Effector memory CD4-positive, alpha-beta T cell (primary cell): ENCODE measurements at regions not wholly inside any gene's neighbourhood (a gene's known extent, or its start where the extent isn't known, plus 50 kb on each side); places are given as distances from the start of the nearest gene placed in this dataset.

Source experiments
- DNase-seq, 3 donors: peaks; one replicate each; pipeline ENCODE4 v3.0.0-alpha.2; 2020
- H3K27ac ChIP-seq: 2 replicates; pipeline ENCODE4 v1.7.0; 2013; ENCODE audit warnings: mild to moderate bottlenecking, low read length, moderate library complexity; ENCODE audit not compliant: insufficient read depth, poor library complexity, severe bottlenecking
- H3K27me3 ChIP-seq: replicated peaks from 2 replicates; pipeline ENCODE4 v1.7.0; 2013; ENCODE audit warnings: mild to moderate bottlenecking, low read length; ENCODE audit not compliant: insufficient read depth, control insufficient read depth, poor library complexity, severe bottlenecking
- H3K36me3 ChIP-seq: 2 replicates; pipeline ENCODE4 v1.7.0; 2013; ENCODE audit warnings: mild to moderate bottlenecking, low read length, moderate library complexity; ENCODE audit not compliant: control insufficient read depth, insufficient read depth
- H3K4me1 ChIP-seq: 2 replicates; pipeline ENCODE4 v1.7.0; 2013; ENCODE audit warnings: low read length, mild to moderate bottlenecking; ENCODE audit not compliant: control insufficient read depth, insufficient read depth, poor library complexity, severe bottlenecking
- H3K4me3 ChIP-seq: 2 replicates; pipeline ENCODE4 v1.7.0; 2013; ENCODE audit warnings: low read length, low read depth, mild to moderate bottlenecking; ENCODE audit not compliant: insufficient read depth, poor library complexity, severe bottlenecking
- H3K9me3 ChIP-seq: 2 replicates; pipeline ENCODE4 v1.7.0; 2013; ENCODE audit warnings: mild to moderate bottlenecking, low read length, moderate library complexity; ENCODE audit not compliant: control insufficient read depth

DNA sequence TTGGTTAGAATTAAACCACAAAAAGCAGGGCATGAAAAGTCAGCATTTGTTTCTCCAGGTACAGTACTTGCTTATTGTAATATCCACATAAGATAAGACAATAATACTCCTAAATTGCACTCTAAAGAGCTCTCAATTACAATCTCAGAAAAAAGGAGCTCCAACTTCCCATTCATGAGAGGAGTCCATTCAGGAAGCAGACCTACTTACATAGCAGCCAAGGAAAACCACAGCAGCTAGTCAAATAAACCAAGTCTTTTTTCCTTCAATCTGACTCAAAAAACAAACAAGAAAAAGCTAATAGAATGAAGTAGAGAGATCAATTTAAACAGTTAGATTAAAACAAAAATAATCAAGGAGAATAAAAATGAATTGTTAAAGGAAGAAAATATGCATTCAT lies 885.2 kb upstream of the SLITRK6 start:
- Histone ChIP-seq H3K4me1 (no peaks in the 10 kb centered on the region), H3K36me3 (no peaks in the 10 kb centered on the region), H3K9me3 (no peaks in the 10 kb centered on the region), H3K4me3 (no peak overlapping the region), H3K27me3 (no peaks in the 10 kb centered on the region), H3K27ac (no peak overlapping the region)
- DNase-seq: no peak

DNA sequence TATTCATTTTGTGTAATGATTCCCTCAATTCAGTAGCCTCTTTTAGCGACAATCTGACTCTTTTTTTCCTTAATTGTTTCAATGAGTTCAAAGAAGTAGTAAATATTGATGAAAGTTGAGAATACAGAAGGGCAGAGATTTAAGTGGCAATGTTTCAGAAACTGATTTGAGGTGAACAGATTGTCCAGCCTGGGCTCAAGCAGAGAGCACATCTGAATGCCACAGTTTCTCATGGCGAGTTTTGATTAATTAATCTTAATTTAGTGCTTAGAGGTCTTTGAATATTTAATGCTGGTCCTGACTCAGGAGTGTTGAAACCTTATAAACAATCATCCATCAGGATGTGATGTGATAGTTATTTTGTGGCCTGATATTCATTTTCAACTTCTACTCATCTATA lies 890.7 kb upstream of the SLITRK6 start:
- Histone ChIP-seq H3K27me3 (no peaks in the 10 kb centered on the region), H3K27ac (no peak overlapping the region), H3K9me3 (no peaks in the 10 kb centered on the region), H3K4me3 (no peak overlapping the region), H3K4me1 (no peaks in the 10 kb centered on the region), H3K36me3 (no peaks in the 10 kb centered on the region)
- no peak for DNase-seq

DNA sequence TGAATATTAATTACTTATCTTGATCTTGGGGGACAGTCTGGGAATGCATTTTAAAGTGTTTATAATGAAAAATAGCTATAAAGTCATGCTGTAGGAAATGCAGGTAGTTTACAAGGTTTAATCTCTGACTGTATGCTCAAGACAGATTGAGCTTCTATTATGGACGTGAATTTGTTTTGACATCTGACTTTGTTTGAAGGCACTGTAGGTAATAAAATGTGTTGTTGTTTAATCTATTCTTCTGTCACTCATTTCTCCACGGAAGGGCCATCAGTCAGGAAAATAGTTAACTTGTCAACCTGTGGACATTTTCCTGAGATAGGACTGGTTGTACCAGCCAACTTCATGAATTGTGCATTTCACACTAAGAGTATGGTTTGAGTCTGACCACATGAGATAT lies 893.1 kb upstream of the SLITRK6 start:
- Histone ChIP-seq H3K9me3 (no peaks in the 10 kb centered on the region), H3K4me1 (no peaks in the 10 kb centered on the region), H3K27me3 (no peaks in the 10 kb centered on the region), H3K36me3 (no peaks in the 10 kb centered on the region), H3K4me3 (no peak overlapping the region), H3K27ac (no peak overlapping the region)
- DNase-seq: no peak

DNA sequence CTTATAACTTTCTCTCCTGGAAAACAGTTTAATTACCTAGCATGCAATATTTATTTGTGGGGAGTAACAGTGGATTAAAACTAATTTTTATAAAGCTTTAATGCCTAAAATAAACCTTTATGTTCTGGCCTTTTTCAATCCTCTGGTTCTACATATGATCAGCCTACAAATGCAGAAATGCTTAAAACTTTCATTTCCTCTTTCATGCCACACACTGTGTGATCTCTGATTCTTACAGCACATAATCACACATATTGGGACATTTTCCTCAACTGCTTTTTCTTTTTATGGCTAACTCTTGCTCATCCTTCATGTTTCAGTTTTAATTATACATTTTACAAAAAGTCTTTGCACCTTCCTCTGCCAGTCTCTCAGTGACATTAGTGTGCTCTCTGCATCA lies 910.8 kb upstream of the SLITRK6 start:
- H3K4me1 ChIP-seq: no peaks in the 10 kb centered on the region
- H3K9me3 ChIP-seq: no peaks in the 10 kb centered on the region
- DNase-seq: no peak
- no peaks in the 10 kb centered on the region for H3K36me3 ChIP-seq
- no peak overlapping the region for H3K4me3 ChIP-seq
- H3K27me3 ChIP-seq: no peaks in the 10 kb centered on the region
- no peak overlapping the region for H3K27ac ChIP-seq

DNA sequence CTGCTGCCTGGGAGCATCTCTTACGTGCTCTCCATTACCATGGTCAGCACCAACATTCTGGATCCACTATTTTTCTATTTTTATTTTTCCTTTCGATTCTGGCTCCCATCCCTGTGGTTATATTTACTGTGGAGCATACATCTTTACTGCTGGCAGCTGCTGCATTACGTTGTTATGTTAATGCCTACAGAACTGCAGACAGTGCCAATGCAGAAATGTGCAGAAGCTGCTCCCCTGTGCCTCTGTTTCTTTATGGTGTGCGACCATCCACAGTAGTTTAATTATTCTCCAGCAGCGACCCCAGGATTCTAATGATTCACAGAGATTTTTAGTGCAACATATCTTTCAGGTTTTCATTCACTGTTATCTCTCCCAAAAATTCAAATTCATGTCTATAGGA lies 911.7 kb upstream of the SLITRK6 start:
- Histone ChIP-seq H3K4me3 (no peak overlapping the region), H3K27ac (no peak overlapping the region), H3K36me3 (no peaks in the 10 kb centered on the region), H3K9me3 (no peaks in the 10 kb centered on the region), H3K27me3 (no peaks in the 10 kb centered on the region), H3K4me1 (no peaks in the 10 kb centered on the region)
- no peak for DNase-seq

DNA sequence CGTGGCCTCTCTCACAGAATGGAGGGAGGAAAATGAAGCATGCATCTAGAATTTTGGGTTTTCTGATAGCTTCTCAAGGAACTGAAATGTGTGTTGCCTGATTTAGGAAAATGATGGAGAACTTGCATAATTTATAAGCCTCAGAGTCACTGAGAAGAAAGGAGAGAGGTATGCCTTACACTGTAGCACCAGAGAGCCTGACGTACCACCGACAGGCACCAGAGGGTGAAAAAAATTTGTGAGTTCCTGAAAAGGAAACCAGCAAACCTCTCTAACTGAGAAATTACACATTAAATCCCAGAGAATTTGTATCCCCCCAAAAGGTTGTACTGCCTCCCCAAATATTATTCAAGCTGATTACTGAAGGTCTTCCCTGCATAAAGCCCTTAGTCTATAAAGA lies 915.3 kb upstream of the SLITRK6 start:
- no peak for DNase-seq
- H3K27ac ChIP-seq: no peak overlapping the region
- H3K27me3 ChIP-seq: no peaks in the 10 kb centered on the region
- no peak overlapping the region for H3K4me3 ChIP-seq
- H3K36me3 ChIP-seq: no peaks in the 10 kb centered on the region
- no peaks in the 10 kb centered on the region for H3K9me3 ChIP-seq
- no peaks in the 10 kb centered on the region for H3K4me1 ChIP-seq

DNA sequence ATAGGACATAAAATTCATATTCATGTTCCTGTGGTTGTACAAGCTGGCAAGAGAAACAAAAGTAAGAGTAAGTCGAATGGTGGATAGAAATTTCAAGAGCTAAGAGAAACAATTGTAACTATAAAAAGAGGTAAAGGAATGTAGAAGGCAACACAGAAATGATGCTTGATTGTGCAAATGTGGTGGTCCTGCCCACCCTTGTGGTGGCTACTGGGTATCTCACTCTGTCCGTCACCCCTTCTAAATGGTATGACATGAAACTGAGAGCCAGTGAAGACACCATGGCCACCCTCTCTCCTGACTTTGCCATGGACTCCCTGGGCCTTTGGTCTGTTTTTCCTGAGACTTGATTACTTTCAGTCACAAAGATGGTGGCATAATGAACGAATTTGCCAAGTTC lies 925.9 kb upstream of the SLITRK6 start:
- Histone ChIP-seq H3K9me3 (no peaks in the 10 kb centered on the region), H3K27me3 (no peaks in the 10 kb centered on the region), H3K4me1 (no peaks in the 10 kb centered on the region), H3K27ac (no peak overlapping the region), H3K4me3 (no peak overlapping the region), H3K36me3 (no peaks in the 10 kb centered on the region)
- DNase-seq: no peak

DNA sequence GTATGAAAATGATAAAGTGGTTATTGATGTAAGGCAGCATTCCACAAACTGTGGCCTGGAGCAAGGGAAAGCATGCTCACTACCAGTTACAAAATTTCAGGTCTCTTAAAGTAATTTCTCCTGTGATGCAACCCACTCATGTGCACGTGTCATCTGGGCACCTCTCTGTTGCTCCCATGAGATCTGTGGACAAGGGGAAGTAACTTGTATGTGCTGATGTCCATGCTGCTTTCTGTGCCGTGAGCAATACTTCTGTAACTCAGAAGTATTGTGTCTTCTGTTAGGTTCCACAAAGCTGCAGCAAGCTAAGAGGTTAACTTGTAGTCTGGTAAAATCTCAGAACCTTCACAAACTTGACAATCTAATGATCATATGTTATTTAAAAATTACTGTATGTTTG lies 930.0 kb upstream of the SLITRK6 start:
- Histone ChIP-seq H3K4me1 (no peaks in the 10 kb centered on the region), H3K27me3 (no peaks in the 10 kb centered on the region), H3K27ac (no peak overlapping the region), H3K4me3 (no peak overlapping the region), H3K9me3 (no peaks in the 10 kb centered on the region), H3K36me3 (no peaks in the 10 kb centered on the region)
- DNase-seq: no peak

DNA sequence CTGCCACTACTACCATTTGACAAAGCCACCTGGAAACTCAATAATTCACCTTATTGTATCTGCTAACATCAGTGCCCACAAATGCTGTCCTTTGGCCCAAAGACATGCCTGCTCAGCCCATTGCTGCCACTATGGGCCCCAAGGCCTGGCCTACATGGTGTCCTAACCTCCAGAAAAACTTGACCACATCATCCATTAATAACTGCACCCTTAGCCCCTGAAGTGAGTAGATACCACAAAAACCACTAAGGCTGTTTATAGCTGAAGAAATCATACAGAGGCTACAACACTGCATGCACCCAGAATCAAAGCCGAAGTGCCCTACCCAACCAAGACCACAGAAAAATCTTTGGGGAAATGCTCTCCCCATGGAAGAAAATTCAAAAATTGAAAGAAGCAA lies 932.8 kb upstream of the SLITRK6 start:
- no peaks in the 10 kb centered on the region for H3K4me1 ChIP-seq
- no peaks in the 10 kb centered on the region for H3K27me3 ChIP-seq
- no peaks in the 10 kb centered on the region for H3K36me3 ChIP-seq
- no peak overlapping the region for H3K4me3 ChIP-seq
- H3K9me3 ChIP-seq: no peaks in the 10 kb centered on the region
- no peak overlapping the region for H3K27ac ChIP-seq
- DNase-seq: no peak

DNA sequence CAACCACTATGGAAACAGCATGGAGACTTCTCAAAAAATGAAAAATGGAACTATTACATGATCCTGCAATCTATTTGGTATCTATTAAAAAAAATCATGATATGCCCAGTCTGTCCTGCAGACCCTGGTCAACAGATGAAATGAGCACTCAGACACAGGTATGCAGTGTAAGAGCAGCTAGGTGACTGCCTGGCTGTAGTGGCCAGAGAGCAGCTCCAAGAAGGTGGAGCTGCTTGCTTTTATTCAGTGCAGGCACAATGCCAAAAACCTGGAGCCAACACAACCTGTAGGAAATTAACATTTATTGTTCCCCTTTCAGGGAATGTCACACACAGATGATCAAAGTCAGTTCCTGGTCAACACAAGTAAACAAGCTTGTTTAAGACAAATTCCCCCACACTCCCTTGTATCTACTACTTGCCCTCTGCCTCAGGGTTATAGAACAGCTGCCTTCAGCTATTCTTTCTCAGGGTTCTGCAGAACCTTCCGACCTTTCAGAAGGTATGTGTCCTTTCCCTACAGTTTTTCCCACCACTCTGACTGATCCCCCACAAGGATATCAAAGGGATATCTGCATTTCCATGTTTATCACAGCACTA lies 933.7 kb upstream of the SLITRK5 start:
- no peak overlapping the region for H3K4me3 ChIP-seq
- DNase-seq: no peak
- H3K27ac ChIP-seq: no peak overlapping the region
- no peaks in the 10 kb centered on the region for H3K27me3 ChIP-seq
- H3K9me3 ChIP-seq: no peaks in the 10 kb centered on the region
- no peaks in the 10 kb centered on the region for H3K36me3 ChIP-seq
- no peaks in the 10 kb centered on the region for H3K4me1 ChIP-seq
